Dermis blood vessel endothelial cell (primary cell): ENCODE measurements at regions not wholly inside any gene's neighbourhood (a gene's known extent, or its start where the extent isn't known, plus 50 kb on each side); places are given as distances from the start of the nearest gene placed in this dataset.

ENCODE experiments used
- DNase-seq: peaks from one replicate; pipeline ENCODE4 v3.0.0; 2010

- no peak for DNase-seq
These were observed 208.4 kb upstream of the IRX5 start for GRCh38 chr16:54722210-54722676.

- DNase-seq, result no peak
These were observed 210.4 kb upstream of the IRX5 start for GRCh38 chr16:54720259-54720658.

GRCh38 chr16:54719624-54720023 lies 211.0 kb upstream of the IRX5 start:
- no peak for DNase-seq

GRCh38 chr16:54718376-54718775 lies 212.3 kb upstream of the IRX5 start:
- DNase-seq, result no peak

GRCh38 chr16:54715011-54715410 lies 215.7 kb upstream of the IRX5 start:
- DNase-seq, result no peak

- no peak for DNase-seq
These were observed 217.8 kb upstream of the IRX5 start for GRCh38 chr16:54712866-54713265.

GRCh38 chr16:54707813-54708212 lies 222.9 kb upstream of the IRX5 start:
- no peak for DNase-seq

GRCh38 chr16:54706406-54706805 lies 224.3 kb upstream of the IRX5 start:
- no peak for DNase-seq

- no peak for DNase-seq
These were observed 227.3 kb upstream of the IRX5 start for GRCh38 chr16:54703339-54703738.

- no peak for DNase-seq
These were observed 231.0 kb upstream of the IRX5 start for GRCh38 chr16:54699656-54700055.

- DNase-seq, result no peak
These were observed 233.0 kb upstream of the IRX5 start for GRCh38 chr16:54697677-54698076.

- DNase-seq, result no peak
These were observed 233.7 kb upstream of the IRX5 start for GRCh38 chr16:54696970-54697369.

- no peak for DNase-seq
These were observed 234.1 kb upstream of the IRX5 start for GRCh38 chr16:54696522-54696921.

GRCh38 chr16:54694651-54695050 lies 236.0 kb upstream of the IRX5 start:
- DNase-seq, result no peak

- DNase-seq, result no peak
These were observed 236.8 kb upstream of the IRX5 start for GRCh38 chr16:54693864-54694263.

- DNase-seq, result no peak
These were observed 240.0 kb upstream of the IRX5 start for GRCh38 chr16:54690710-54691109.

GRCh38 chr16:54690306-54690705 lies 240.4 kb upstream of the IRX5 start:
- DNase-seq, result no peak

- no peak for DNase-seq
These were observed 241.4 kb upstream of the IRX5 start for GRCh38 chr16:54689072-54689865.

- no peak for DNase-seq
These were observed 242.3 kb upstream of the IRX5 start for GRCh38 chr16:54688339-54688738.

- DNase-seq, result no peak
These were observed 243.4 kb upstream of the IRX5 start for GRCh38 chr16:54687043-54687899.

- no peak for DNase-seq
These were observed 245.0 kb upstream of the IRX5 start for GRCh38 chr16:54685682-54686081.

GRCh38 chr16:54679531-54679930 lies 251.1 kb upstream of the IRX5 start:
- no peak for DNase-seq

GRCh38 chr16:54677308-54677950 lies 253.2 kb upstream of the IRX5 start:
- no peak for DNase-seq
